Amniotic epithelial cell (primary cell): ENCODE measurements at regions not wholly inside any gene's neighbourhood (a gene's known extent, or its start where the extent isn't known, plus 50 kb on each side); places are given as distances from the start of the nearest gene placed in this dataset.

Experiments used
- DNase-seq: peaks from one replicate; pipeline ENCODE4 v3.0.0-alpha.2; 2010; ENCODE audit warnings: low read depth

DNA sequence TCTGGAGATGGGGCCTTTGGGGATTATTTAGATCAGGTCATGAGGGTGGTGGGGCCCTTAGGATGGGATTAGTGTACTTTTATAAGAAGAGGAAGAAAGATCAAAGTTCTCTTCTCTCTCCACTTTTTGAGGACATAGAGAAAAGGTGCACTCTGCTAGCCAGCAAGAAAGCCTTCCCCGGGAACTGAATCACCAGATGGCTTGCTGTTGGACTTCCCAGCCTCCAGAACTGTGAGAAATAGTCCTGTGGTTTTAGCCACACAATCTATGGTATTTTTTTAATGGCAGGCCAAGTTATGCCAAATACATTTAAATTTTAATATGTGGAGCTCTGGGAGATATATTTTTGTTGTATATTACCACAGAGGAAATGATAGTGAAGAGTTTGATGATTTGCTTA, 385.8 kb downstream of the KLF12 start:
- no peak for DNase-seq

DNA sequence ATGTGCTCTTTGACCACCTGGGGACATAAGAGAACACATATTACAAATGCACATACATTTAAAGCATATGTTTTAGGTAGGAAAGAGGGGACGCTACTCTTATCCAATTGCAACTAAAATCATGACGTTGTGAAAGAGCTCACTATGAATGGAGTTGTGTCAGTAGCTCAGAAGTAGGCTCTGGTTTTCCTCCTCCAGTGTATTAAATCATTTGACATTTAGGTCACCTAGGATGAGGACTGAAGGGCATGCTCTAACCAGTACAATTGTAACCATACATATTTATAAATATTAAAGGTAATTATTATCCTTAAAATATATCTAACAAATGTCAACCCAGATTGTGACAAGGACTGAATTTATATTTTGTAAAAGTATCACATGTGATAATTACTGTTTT, 389.0 kb downstream of the KLF12 start:
- DNase-seq, result no peak

DNA sequence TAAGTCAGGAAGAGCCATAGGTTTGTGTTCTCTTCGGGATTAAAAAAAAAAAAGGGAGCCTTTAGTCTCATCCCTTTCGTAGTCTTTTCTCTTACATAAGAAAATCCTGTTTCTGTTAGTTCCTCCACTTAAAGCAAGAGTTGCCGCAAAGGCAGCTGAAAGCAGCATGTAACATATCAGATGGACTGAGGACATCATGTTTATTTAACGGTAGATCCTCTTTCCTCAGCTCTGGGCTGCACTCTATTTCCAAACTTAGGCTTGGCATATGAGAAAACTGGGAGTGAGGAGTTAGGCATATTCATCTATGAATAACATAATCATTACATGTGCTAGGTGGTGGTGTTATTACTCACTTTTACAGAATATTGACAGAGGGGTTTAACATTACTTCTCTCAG, 391.2 kb downstream of the KLF12 start:
- DNase-seq, result no peak

DNA sequence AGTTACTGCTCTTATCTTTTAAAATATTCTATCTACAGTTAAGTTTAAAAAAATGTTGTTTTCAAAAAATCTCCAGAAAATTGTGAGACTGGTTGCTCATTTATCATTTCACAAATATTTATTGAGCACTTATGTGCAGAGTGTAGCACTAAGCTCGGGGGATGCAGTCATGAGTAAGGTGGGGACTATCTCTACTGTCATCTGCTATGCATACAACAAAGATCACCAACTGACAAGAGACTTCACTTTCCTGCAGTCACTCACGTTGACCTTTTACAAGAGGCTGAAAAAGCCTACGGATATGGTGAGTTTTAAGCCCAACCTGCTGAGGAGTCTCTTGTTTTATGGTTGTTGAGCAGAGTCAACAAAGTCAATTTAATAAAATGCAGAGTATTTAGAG, 392.5 kb downstream of the KLF12 start:
- DNase-seq, result no peak

DNA sequence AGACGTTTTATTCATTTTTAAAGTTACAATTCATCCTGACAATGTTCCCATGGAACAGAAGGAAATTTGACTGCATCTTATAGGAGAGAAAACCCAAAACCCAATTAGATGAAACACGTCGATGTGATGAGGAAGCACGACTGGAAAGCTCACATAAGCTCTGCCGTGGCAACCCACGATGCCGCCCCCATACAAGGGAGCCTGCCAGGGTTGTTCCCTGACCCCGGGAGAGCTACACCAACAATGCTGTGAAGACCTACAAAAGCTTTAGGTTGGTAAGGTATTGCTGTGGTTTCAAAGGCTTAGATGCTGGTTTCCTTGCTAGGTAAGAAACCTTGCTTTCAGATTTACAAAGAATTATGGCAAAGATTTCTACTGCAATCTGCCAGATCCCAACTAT, 393.1 kb downstream of the KLF12 start:
- peak; percentile 11 for DNase-seq

DNA sequence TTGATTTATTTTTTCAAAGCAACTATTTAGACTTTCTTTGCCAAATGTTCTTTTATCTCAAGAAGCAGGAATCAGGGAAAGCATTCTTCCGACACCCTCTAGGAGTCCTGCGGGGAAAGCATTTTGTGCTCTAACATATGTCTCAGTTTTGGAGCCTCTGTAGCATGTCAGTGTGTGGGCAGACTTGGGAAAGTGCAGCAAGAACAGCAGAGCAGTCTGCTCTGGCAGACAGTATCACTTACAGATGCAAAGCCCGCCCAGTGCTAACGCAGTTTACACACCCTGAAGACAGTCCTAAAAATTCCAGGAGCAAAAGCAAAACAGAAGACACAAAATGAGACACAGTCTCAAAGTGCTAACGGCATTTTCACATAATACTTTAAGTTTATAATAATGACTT, 393.5 kb downstream of the KLF12 start:
- peak; percentile 27 for DNase-seq

DNA sequence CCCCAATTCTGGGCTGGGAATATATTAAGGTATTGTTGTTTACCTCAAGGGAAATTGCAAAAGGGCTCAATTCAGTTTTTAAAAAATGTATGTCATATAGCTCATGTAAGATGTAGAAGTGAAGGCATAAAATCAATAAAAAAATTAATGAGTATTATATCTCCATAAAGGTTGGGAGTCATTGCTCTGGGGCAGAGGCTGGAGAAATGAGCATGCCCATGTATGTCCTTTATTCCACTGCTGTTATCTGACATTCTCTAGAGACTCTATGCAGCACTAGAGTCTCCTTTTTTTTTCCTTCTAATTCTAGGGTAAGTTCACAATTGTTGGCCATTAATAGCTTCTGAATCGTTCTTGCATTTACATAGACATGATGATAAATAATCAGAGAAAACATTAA, 394.8 kb downstream of the KLF12 start:
- no peak for DNase-seq

DNA sequence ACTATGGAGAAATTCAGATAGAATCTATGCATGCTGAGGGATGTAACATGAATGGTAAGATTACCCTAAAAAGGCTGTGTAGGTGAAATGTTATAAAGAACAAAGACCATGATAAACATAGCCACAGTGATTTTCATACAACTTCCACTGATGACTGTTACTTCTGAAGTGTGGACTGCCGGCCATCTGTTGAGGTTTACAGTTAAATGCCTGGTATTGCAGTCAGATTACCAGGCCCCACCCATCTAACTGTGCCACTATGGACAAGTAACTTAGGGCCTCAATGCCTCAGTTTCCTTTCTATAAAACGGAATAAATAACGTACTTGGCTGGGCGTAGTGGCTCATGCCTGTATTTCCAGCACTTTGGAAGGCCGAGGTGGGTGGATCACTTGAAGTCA, 395.6 kb downstream of the KLF12 start:
- no peak for DNase-seq

DNA sequence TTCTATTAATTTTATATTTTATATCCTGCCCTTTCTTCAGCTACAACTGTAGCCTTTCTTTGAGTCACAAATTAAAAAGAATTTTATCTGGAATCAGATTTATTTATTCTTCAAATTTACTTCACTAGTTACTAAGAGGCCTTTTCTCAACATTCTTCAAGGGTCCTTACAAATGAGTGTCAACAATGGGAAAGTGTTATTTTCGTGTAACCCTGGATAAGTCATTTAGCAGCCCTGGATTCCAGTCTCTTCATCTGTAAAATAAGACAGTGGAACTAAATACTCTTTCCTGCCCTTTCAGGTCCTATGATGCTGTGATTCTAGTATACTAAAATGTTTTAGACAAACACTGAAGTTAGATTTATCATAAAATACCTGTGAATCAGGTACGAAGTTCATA, 397.0 kb downstream of the KLF12 start:
- no peak for DNase-seq

DNA sequence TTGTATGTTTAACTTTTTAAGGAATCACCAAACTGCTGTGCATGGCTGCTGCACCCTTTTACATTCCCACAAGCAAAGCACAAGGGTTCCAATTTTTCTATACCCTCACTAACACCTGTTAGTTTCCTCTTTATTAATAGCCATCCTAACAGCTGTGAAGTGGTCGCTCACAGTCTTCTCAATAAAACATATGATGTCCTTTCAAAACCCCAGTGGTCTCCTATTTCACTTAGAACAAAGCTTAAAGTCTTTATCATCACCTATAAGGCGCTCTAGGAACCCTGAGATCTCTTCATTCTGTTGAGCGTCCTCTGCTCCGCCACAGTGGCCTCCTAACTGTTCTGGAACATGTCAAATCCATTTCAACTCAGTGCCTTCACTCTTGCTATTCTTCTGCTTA, 400.5 kb downstream of the KLF12 start:
- DNase-seq, result no peak

DNA sequence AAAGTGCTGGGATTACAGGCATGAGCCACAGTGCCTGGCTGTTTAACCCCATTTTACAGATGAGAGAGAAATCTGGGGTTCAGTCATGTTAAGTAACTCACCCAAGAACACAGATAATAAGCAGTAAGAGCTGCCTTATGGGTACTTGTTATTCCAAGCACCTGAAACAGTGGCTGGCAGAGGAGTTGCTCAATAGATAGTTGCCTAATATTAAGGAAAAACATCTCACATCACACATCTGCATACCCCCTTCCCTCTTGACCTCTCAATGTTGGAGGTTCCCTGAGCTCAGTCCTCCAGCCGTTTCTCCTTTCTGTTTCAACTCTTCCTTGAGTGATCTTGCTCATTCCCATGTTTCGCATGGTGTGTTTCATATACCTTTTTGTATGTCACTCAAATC, 401.9 kb downstream of the KLF12 start:
- peak; percentile 22 for DNase-seq

DNA sequence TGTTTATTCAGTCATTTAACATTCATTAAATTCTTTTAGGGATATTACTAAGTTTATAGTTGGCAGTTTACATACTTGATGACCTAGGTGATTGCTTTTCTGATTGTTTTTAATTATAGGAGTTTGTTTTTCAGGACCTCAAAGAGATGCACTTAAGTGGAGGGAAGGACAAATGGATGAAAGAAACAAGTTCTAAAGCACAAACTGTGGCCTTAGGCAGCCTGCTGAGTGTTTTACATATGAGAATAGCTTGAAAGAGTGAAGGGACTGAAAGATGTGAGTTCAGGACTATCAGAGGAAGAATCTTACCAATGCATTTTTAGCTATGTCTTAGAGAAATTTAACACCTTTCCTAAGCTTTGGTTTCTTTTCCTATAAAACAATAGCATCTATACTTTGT, 402.6 kb downstream of the KLF12 start:
- DNase-seq, result no peak

DNA sequence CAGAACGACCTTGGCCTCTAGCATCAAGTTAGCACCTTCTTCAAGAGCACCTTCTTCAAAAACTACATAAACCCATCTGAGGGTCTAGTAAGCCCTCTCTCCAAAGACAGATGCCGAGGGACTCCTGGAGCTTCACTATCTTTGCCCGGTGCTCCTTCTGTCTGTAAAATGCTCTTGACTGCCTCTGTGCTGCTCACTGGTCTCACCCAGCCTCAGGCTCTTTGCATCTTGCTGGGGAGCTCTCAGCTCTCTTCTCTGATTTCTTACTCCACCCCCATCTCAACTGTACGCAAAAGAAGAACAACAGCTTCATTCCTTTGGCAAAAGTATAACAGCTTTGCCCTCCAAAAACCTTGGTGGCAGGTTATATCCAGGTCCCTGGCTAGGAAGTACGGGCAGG, 404.2 kb downstream of the KLF12 start:
- no peak for DNase-seq

DNA sequence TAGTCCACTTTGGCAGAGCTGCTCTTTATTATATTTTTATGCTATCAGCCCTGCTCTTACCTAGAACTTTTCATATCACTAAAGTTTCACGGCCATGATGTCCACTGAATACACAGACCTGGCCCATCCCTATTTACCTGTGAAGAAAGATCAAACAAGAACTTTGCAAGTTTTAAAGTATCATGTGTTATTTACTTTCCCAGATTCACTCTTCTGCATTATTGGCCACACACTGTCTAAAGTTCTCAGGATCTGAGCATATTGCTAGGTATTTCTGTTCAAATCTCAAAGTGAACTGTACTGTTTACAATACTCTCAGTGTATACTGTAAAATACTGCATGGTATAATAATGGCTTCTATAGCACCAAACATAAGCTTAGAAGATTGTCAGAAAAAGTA, 405.2 kb downstream of the KLF12 start:
- no peak for DNase-seq

DNA sequence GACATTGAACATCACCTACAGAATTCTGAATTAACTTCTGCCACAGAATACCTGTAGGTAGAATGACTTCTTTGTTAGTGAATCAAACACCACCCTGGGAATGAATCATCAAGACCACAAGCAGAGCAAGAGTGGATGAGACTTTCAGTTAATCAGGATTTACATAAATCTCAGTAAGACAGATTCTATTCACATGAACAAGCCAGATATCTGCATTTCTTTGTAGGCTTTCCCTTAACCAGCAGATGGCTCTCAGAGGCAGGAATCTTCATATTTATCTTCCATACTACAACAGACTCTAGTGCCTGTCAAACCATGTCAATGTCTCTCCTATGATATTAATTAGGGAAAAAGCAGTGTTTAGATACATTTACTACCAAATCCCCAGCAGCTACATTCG, 412.1 kb downstream of the KLF12 start:
- DNase-seq, result peak; percentile 92

DNA sequence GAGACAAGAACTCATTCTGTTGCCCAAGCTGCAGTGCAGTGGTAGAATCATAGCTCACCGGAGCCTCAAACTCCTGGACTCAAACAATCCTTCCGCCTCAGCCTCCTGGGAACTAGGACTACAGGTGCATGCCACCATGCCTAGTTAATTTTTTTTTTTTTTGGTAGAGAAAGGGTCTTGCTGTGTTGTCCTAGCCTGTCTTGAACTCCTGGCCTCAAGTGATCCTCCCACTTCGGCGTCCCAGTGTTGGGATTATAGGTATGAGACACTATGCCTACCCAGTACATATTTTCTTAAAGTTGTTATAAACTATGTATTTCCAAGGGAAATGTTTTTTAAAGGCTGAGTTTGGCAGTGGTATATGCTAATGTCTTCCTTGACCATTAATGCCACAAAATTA, 412.6 kb downstream of the KLF12 start:
- no peak for DNase-seq

DNA sequence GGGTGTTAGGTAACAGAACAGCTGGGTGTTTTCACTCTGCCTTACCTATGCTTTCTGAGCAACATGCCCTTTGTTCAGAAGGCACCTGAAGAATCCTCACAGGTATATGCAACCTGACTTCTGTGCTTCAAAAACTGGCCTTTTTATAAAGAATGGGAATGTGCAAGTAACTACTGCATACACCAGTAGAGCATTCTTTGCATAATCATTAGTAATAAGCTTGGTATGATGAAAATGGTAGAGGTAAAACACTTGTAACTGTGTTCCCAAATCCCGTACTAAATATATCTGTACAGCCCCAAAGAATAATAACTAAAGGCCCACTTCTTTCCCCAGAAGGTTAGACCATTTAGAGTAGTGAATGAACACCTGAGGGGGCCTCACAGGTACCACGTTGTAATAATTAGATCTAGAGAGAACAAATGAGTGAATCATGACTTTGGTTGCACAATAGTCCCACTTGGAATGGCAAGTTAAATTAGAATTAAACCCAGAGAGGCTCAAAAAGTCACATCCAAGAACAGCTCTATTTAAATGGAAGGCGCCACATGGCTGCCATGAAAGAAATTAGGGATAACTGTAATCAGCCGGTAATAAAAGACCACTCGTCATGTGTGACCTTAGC, 413.9 kb downstream of the KLF12 start:
- DNase-seq, result peak; percentile 28

DNA sequence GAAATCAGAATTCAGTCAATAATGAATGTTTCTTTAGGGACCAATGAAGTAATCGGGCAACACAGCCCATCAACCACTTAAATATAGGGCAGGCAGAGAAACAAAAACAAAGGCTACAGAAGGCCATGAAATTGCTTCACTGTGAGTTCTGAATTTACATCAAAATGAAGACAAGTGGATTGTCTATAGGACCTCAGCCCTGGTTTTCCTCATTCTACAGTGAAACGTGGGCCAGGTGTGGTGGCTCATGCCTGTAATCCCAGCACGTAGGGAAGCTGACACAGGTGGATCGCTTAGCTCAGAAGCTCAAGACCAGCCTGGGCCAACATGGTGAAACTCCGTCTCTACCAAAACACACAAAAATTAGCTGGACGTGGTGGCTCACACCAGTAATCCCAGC, 416.0 kb downstream of the KLF12 start:
- no peak for DNase-seq

DNA sequence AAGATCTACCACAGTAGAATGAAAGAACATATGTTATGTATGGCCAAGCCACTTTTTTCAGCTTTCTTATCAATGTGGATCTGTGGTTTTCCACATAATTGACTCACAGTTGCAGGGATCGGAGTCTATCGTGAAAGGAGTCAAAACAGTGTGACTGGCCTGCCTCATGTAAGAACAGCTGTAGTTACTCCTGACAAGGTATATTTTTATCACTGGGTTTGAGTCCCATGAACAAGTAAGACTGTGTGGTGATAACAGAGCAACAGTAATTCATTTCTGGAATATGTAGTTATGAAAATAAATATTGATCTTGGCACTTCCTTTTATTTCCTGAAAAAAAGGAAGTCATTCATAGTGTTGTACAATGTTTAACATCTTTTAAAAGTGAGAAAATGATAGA, 416.6 kb downstream of the KLF12 start:
- peak; percentile 82 for DNase-seq

DNA sequence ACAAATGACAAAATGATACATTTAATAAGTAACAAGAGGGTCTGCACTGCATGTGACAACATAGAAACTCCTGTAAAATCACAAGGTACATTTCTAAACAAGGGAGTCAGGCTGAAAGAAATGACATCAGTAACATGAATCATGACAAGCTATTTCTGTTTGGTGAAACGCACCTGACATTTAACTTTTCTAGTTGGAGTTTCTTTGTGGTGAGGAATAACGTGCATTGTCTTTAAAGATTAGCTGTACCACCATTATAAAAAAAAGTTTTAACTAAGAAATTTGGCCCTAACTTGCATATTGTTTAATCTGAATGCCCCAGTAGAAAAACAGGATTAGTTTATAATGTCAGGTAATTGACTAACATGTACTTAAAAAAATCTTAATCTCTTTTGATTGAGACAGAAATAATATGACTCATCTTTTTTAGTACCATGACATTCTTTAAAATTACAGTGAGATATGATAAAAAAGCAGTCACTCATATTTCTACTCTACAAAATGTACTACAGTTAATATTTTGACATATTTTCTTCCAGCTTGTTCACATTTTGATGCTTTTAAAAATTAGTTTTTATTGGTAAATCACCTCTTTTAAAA, 418.2 kb downstream of the KLF12 start:
- DNase-seq, result peak; percentile 10

DNA sequence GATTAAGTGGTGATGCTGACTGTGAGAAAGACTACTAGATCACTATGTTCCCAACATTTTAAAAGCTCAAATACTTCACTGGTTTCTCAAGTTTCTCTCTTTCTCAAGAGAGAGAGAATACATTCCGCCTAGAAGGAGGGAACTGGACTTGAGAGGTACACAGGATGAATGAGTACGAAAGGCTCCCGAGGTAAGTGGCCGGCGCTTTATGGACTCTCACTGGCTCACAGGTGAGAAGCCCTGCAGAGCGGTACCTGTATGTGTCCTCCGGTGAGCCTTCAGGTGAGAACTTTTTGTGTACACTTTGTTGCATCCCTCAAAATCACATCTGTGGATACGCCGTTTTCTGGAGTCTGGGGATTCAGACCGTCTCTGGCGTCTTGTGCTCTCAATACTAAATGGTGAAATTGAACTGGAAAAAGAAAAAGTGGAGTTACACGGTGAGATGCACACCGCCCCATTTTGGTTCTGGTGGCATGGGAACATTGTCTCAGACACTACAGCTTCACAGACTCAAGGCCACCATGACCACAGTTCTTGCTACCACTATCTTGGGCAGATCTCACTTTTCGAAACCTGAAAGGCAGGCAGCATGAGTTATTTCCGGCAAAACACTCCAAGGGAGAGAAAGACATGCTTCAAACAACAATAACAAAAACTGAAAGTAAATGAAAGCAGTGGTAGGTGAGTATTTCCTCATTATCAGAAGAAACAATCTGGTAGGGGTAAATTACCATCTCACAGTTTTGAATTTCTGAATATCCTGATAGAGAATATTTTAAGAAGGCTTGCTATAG, 418.9 kb downstream of the KLF12 start:
- DNase-seq, result no peak

DNA sequence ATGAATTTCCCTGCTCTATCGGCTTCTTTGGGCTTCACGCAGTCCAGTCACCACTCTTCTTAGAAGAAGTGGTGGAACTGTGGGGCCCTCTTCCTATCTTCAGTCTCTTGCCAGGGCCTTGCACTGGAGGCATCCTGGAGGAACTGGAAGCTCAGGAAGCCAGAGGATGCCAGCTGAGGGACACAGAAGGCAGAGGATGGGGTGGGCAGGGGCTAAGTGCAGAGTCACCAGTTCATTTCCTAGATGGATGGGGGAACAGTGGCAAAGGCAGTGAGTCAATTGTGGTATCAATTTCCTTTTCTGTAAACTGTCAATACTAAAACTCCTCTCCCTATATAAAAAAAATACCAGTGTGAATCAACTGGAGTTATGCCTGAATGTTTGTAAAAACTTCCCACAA, 419.7 kb downstream of the KLF12 start:
- DNase-seq, result no peak

DNA sequence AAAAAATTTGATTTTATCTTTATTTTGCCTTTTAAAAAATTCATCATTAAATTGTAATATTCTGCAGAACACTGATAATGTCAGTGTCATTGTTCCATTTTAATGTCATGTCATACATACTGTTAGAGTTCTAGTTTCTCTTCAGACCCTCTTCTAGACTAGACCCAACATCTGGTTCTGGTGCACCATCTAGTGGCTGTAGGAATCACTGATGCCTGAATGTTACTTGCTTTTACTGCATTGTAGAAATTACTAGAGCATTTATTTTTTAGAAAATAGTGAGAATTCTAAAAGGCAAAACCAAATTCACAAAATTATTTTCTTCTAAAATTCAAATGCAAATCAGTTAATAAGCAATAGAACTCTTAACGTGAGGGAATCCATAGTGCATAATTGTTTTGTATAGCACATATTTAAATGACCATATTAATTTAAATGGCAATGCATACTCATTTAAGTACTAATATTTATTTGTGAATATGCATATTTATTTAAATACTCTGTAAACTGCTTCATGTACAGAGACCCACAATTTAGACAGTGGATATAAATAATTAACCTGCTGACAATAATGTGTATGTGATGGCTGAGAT, 425.7 kb downstream of the KLF12 start:
- DNase-seq, result peak; percentile 69
